ENCODE measurements at regions not wholly inside any gene's neighbourhood (a gene's known extent, or its start where the extent isn't known, plus 50 kb on each side); places are given as distances from the start of the nearest gene placed in this dataset.
"Not testable (repeated sequence)": the region's sequence is repeated elsewhere in the genome, so short reads cannot be mapped to it uniquely, and the experiment has no call there.

- DNase-seq = no peak
- no peak overlapping the region for H3K4me3 Mint-ChIP-seq
- H3K27me3 Mint-ChIP-seq = no peaks in the 10 kb centered on the region
- H3K4me1 Mint-ChIP-seq = no peaks in the 10 kb centered on the region
- H3K9me3 Mint-ChIP-seq = peaks cover under 1 to 15% of the 10 kb centered on the region in 2 donors
- H3K27ac Mint-ChIP-seq = no peak overlapping the region
- no peak for ATAC-seq
Measured at GRCh38 chr2:51778806-51779205, 746.9 kb upstream of the NRXN1 start.

GRCh38 chr2:51774606-51775005 is 742.7 kb upstream of the NRXN1 start:
- H3K4me3 Mint-ChIP-seq, DNase-seq, H3K27ac Mint-ChIP-seq, H3K27me3 Mint-ChIP-seq, H3K4me1 Mint-ChIP-seq, ATAC-seq: not testable (repeated sequence)
- H3K9me3 Mint-ChIP-seq = peaks cover 14 to 35% of the 10 kb centered on the region in 2 donors

DNA sequence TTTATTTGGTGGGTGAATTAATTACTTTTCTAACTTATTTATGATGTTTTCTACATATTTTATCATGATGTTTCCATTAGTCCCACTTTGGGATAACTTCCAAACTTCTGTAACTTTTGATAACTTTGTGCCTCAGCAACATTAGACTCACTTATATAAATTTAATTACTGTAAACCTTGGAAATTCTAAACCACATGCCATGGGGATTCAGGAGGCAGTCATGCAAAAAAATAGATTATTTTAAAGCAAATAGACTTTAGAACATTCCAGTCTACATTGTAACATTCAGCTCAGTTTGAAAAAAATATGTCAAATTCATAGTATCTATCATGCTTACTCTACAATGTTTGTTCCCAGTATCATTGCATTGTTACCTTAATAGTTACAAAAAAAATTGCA is 728.5 kb upstream of the NRXN1 start:
- H3K4me3 Mint-ChIP-seq = no peak overlapping the region
- H3K4me1 Mint-ChIP-seq = no peaks in the 10 kb centered on the region
- H3K9me3 Mint-ChIP-seq = peaks cover 4% of the 10 kb centered on the region in 2 donors
- ATAC-seq (no peak), DNase-seq (no peak)
- no peaks in the 10 kb centered on the region for H3K27me3 Mint-ChIP-seq
- H3K27ac Mint-ChIP-seq = no peak overlapping the region

GRCh38 chr2:51758081-51758480 is 726.1 kb upstream of the NRXN1 start:
- no peaks in the 10 kb centered on the region for H3K4me1 Mint-ChIP-seq
- ATAC-seq (no peak), DNase-seq (no peak)
- H3K4me3 Mint-ChIP-seq = no peak overlapping the region
- peaks cover 5 to 11% of the 10 kb centered on the region in 2 donors for H3K9me3 Mint-ChIP-seq
- no peaks in the 10 kb centered on the region for H3K27me3 Mint-ChIP-seq
- no peak overlapping the region for H3K27ac Mint-ChIP-seq

DNA sequence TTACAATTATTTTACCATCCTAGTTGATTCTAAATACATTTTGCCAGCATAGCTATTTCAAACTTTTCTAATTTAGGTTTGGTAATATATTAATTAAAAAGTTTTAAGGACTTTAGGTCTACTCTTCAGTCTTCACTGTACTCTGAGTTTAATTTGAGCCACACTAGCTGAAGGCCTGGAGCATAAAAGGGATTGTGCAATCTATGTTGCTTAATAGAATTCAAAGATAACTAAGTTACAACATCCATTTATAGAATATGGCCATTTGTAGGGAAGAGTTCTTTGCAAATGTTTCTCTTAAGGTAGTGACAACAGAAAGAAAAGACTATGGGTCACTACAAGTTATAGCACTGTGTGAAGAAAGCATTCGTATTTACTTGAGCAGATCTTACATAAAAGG is 702.2 kb upstream of the NRXN1 start:
- peaks cover 7 to 16% of the 10 kb centered on the region in 2 donors for H3K9me3 Mint-ChIP-seq
- DNase-seq = no peak

GRCh38 chr2:51723691-51724090 is 691.8 kb upstream of the NRXN1 start:
- peaks cover 0 to 5% of the 10 kb centered on the region in 2 donors for H3K9me3 Mint-ChIP-seq
- no peaks in the 10 kb centered on the region for H3K4me1 Mint-ChIP-seq
- no peak overlapping the region for H3K27ac Mint-ChIP-seq
- H3K4me3 Mint-ChIP-seq = no peak overlapping the region
- no peak for DNase-seq
- no peaks in the 10 kb centered on the region for H3K27me3 Mint-ChIP-seq
- no peak for ATAC-seq

More for the DNA sequence above, 702.2 kb upstream of the NRXN1 start:
- Mint-ChIP-seq H3K27ac (no peak overlapping the region), H3K4me3 (no peak overlapping the region), H3K27me3 (no peaks in the 10 kb centered on the region), H3K4me1 (no peaks in the 10 kb centered on the region)
- no peak for ATAC-seq

DNA sequence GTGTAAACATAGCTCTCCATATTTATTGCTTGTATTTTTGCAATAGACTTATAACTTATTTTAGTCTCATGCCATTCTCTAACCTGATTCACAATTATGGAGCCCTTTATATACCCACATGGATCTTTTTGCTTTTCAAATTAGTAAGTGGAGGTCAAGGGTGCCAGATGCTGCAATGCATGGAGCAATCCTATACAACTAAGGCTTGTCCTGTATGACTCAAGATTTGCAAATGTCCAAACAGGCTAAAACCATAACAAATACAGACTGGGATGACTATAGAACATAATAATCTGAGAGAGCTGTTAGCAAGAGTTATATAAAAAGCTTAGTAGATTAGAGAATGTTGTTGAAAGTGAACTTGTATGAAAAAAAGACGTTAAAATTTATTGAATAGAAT is 690.4 kb upstream of the NRXN1 start:
- H3K27me3 Mint-ChIP-seq = no peaks in the 10 kb centered on the region
- peaks cover 0 to 5% of the 10 kb centered on the region in 2 donors for H3K9me3 Mint-ChIP-seq
- H3K4me3 Mint-ChIP-seq = no peak overlapping the region
- ATAC-seq = no peak
- H3K4me1 Mint-ChIP-seq = no peaks in the 10 kb centered on the region
- H3K27ac Mint-ChIP-seq = no peak overlapping the region
- DNase-seq = no peak

DNA sequence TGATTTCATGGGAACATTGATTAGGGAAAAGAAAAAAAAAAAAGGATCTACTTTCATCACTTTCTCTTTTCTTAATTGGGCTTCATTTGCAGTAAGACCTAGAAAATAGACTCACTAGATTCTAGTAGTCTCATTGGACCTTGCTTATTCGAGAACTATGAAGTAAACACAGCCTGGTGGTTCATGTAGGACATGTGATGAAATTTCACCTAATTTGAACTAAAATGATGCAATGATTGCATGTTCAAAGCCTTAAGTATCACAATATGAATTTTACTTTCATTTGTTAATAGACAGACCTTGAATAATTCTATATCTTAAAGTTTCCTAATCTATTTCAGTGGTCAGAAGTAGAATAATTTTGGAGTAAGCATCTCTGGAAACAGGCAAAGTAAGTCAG is 688.9 kb upstream of the NRXN1 start:
- no peaks in the 10 kb centered on the region for H3K27me3 Mint-ChIP-seq
- H3K9me3 Mint-ChIP-seq = peaks cover 0 to 5% of the 10 kb centered on the region in 2 donors
- DNase-seq = no peak
- H3K4me1 Mint-ChIP-seq = no peaks in the 10 kb centered on the region
- ATAC-seq = no peak
- no peak overlapping the region for H3K4me3 Mint-ChIP-seq
- H3K27ac Mint-ChIP-seq = no peak overlapping the region

DNA sequence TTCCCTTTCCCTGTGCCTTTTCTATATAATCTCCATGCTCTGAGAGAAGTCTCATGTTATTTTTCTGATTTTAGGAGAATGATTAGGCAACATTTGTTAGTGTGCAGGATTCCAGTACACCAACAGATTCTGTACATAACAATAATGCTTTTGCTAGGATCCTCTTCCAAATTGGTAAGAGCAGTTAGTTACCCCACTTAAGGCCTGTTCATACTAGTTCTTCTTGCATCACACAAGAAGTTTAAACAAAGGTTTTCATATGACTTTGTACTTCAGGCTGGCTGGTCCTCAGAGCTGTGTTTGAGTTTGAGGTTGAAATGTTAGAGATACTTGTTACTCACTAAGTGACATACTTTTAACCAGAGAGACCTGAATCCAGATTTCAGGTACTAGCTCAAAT is 686.9 kb upstream of the NRXN1 start:
- Mint-ChIP-seq H3K27ac (no peak overlapping the region), H3K4me1 (no peaks in the 10 kb centered on the region), H3K9me3 (peaks cover 0 to 10% of the 10 kb centered on the region in 2 donors), H3K27me3 (no peaks in the 10 kb centered on the region), H3K4me3 (no peak overlapping the region)
- no peak for DNase-seq
- no peak for ATAC-seq

DNA sequence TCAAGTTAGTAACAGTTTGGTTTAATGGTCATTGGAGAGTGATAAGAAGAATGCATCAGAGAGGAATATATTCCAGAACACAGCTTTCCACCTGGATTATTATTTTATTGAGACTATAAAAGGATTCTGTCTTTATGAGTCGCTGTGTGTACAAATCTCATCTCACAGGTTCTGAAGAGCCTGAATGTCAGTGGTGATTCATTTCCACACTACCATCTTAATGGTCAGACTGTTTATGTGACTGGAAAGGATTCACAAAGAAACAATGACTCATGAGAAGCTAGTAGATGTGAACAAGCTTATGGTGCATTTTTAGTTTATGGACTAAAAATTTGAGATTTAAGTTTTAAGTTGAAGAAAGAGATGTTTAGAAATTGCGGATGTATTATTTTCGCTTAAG is 685.4 kb upstream of the NRXN1 start:
- Mint-ChIP-seq H3K9me3 (peaks cover 0 to 11% of the 10 kb centered on the region in 2 donors), H3K4me1 (no peaks in the 10 kb centered on the region), H3K27ac (no peak overlapping the region), H3K27me3 (no peaks in the 10 kb centered on the region), H3K4me3 (no peak overlapping the region)
- ATAC-seq (no peak), DNase-seq (no peak)

GRCh38 chr2:51711766-51712165 is 679.8 kb upstream of the NRXN1 start:
- no peak overlapping the region for H3K27ac Mint-ChIP-seq
- H3K9me3 Mint-ChIP-seq = peaks cover 7 to 15% of the 10 kb centered on the region in 2 donors
- H3K4me1 Mint-ChIP-seq = no peaks in the 10 kb centered on the region
- DNase-seq (no peak), ATAC-seq (no peak)
- no peak overlapping the region for H3K4me3 Mint-ChIP-seq
- no peaks in the 10 kb centered on the region for H3K27me3 Mint-ChIP-seq

- peaks cover 15 to 22% of the 10 kb centered on the region in 2 donors for H3K9me3 Mint-ChIP-seq
- no peak for DNase-seq
- H3K4me3 Mint-ChIP-seq = no peak overlapping the region
- no peaks in the 10 kb centered on the region for H3K27me3 Mint-ChIP-seq
- H3K4me1 Mint-ChIP-seq = no peaks in the 10 kb centered on the region
- ATAC-seq = no peak
- no peak overlapping the region for H3K27ac Mint-ChIP-seq
Measured at GRCh38 chr2:51710222-51710621, 678.3 kb upstream of the NRXN1 start.

DNA sequence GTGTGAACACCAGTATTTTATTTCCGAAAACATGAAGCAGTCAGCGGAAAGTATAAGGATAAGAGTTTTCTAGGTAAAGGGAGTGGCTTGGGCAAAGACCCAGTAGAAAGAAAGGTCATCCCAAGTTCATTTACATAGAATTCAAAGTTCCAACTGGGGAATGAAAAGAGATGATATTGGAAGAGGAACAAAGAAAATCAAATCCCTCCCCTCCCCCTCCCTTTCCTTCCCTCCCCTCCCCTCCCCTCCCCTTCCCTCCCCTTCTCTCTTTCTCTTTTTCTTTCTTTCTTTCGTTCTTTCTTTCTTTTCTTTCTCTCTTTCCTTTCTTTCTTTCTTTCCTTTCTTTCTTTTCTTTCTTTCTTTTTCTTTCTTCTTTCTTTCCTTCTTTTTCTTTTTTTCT is 675.7 kb upstream of the NRXN1 start:
- no peak overlapping the region for H3K27ac Mint-ChIP-seq
- H3K4me1 Mint-ChIP-seq = no peaks in the 10 kb centered on the region
- no peak overlapping the region for H3K4me3 Mint-ChIP-seq
- H3K27me3 Mint-ChIP-seq = no peaks in the 10 kb centered on the region
- peaks cover 20 to 21% of the 10 kb centered on the region in 2 donors for H3K9me3 Mint-ChIP-seq
- DNase-seq (no peak), ATAC-seq (no peak)

GRCh38 chr2:51706220-51706619 is 674.3 kb upstream of the NRXN1 start:
- no peak overlapping the region for H3K4me3 Mint-ChIP-seq
- no peaks in the 10 kb centered on the region for H3K27me3 Mint-ChIP-seq
- peaks cover 22 to 26% of the 10 kb centered on the region in 2 donors for H3K9me3 Mint-ChIP-seq
- H3K4me1 Mint-ChIP-seq = no peaks in the 10 kb centered on the region
- DNase-seq (no peak), ATAC-seq (no peak)
- no peak overlapping the region for H3K27ac Mint-ChIP-seq

GRCh38 chr2:51705417-51705816 is 673.5 kb upstream of the NRXN1 start:
- ATAC-seq (no peak), DNase-seq (no peak)
- Mint-ChIP-seq H3K9me3 (peaks cover 22 to 26% of the 10 kb centered on the region in 2 donors), H3K4me1 (no peaks in the 10 kb centered on the region), H3K27me3 (no peaks in the 10 kb centered on the region), H3K27ac (no peak overlapping the region), H3K4me3 (no peak overlapping the region)

GRCh38 chr2:51698021-51698420 is 666.1 kb upstream of the NRXN1 start:
- no peaks in the 10 kb centered on the region for H3K27me3 Mint-ChIP-seq
- no peak for ATAC-seq
- H3K4me3 Mint-ChIP-seq = no peak overlapping the region
- H3K27ac Mint-ChIP-seq = no peak overlapping the region
- H3K9me3 Mint-ChIP-seq = peaks cover 9% of the 10 kb centered on the region in 2 donors
- no peaks in the 10 kb centered on the region for H3K4me1 Mint-ChIP-seq
- DNase-seq = no peak

GRCh38 chr2:51697095-51697494 is 665.2 kb upstream of the NRXN1 start:
- DNase-seq (no peak), ATAC-seq (no peak)
- peaks cover 0 to 8% of the 10 kb centered on the region in 2 donors for H3K9me3 Mint-ChIP-seq
- H3K4me1 Mint-ChIP-seq = no peaks in the 10 kb centered on the region
- no peaks in the 10 kb centered on the region for H3K27me3 Mint-ChIP-seq
- H3K27ac Mint-ChIP-seq = no peak overlapping the region
- H3K4me3 Mint-ChIP-seq = no peak overlapping the region

All from stimulated activated naive CD8-positive, alpha-beta T cell treated with anti-CD3 and anti-CD28 coated beads, Interleukin-15, amount 100 ng/mL, for 72 hours (primary cell).